ENCODE measurements at regions not wholly inside any gene's neighbourhood (a gene's known extent, or its start where the extent isn't known, plus 50 kb on each side); places are given as distances from the start of the nearest gene placed in this dataset.

DNA sequence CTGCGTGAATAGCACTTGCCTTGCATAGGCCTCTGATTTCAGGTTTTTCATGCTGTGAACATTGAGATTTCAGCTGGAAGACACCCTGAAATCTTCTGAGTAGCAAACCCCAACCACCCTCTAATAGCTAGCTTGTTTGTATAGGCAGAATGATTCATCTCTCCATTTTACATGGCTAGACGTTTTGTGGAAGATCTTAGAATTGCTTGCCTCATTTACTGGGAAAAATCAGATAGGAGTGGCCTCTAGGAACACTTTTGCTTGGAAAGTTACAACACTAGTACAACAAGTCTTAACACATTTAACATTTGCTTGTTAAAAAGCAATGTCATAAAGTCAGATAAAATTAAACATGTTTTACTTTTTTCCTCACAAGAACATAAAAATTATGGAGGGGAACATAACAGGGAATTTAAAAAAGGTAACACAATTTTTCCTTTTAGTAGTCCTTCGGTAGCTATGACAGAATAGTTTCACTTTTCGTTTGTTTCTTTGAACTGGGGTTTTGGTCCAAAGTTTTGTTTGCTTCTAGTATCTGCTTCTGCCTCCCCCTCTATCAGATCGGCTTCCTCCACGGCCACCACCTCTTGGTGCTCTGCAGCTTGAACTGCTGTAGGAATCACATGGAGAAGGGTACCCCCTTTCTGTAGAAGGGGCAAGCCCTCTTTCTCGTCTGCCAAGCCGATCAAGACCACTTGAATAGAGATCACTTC is 102.2 kb upstream of the PTCHD4 start (continued):
- TF ChIP-seq, protein P1, sequence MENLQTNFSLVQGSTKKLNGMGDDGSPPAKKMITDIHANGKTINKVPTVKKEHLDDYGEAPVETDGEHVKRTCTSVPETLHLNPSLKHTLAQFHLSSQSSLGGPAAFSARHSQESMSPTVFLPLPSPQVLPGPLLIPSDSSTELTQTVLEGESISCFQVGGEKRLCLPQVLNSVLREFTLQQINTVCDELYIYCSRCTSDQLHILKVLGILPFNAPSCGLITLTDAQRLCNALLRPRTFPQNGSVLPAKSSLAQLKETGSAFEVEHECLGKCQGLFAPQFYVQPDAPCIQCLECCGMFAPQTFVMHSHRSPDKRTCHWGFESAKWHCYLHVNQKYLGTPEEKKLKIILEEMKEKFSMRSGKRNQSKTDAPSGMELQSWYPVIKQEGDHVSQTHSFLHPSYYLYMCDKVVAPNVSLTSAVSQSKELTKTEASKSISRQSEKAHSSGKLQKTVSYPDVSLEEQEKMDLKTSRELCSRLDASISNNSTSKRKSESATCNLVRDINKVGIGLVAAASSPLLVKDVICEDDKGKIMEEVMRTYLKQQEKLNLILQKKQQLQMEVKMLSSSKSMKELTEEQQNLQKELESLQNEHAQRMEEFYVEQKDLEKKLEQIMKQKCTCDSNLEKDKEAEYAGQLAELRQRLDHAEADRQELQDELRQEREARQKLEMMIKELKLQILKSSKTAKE (CRISPR knock-in tag; IDR thresholded peaks at IDR 0.05; ENCODE audit: borderline replicate concordance) = no peak
- TF ChIP-seq, protein P2, sequence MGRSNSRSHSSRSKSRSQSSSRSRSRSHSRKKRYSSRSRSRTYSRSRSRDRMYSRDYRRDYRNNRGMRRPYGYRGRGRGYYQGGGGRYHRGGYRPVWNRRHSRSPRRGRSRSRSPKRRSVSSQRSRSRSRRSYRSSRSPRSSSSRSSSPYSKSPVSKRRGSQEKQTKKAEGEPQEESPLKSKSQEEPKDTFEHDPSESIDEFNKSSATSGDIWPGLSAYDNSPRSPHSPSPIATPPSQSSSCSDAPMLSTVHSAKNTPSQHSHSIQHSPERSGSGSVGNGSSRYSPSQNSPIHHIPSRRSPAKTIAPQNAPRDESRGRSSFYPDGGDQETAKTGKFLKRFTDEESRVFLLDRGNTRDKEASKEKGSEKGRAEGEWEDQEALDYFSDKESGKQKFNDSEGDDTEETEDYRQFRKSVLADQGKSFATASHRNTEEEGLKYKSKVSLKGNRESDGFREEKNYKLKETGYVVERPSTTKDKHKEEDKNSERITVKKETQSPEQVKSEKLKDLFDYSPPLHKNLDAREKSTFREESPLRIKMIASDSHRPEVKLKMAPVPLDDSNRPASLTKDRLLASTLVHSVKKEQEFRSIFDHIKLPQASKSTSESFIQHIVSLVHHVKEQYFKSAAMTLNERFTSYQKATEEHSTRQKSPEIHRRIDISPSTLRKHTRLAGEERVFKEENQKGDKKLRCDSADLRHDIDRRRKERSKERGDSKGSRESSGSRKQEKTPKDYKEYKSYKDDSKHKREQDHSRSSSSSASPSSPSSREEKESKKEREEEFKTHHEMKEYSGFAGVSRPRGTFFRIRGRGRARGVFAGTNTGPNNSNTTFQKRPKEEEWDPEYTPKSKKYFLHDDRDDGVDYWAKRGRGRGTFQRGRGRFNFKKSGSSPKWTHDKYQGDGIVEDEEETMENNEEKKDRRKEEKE (IDR thresholded peaks at IDR 0.05) = no peak
- TF ChIP-seq, protein P3, sequence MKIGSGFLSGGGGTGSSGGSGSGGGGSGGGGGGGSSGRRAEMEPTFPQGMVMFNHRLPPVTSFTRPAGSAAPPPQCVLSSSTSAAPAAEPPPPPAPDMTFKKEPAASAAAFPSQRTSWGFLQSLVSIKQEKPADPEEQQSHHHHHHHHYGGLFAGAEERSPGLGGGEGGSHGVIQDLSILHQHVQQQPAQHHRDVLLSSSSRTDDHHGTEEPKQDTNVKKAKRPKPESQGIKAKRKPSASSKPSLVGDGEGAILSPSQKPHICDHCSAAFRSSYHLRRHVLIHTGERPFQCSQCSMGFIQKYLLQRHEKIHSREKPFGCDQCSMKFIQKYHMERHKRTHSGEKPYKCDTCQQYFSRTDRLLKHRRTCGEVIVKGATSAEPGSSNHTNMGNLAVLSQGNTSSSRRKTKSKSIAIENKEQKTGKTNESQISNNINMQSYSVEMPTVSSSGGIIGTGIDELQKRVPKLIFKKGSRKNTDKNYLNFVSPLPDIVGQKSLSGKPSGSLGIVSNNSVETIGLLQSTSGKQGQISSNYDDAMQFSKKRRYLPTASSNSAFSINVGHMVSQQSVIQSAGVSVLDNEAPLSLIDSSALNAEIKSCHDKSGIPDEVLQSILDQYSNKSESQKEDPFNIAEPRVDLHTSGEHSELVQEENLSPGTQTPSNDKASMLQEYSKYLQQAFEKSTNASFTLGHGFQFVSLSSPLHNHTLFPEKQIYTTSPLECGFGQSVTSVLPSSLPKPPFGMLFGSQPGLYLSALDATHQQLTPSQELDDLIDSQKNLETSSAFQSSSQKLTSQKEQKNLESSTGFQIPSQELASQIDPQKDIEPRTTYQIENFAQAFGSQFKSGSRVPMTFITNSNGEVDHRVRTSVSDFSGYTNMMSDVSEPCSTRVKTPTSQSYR (CRISPR knock-in tag; IDR thresholded peaks at IDR 0.05; ENCODE audit: borderline replicate concordance) = peak; percentile 40; the same call in 1 of the 2 replicates
- TF ChIP-seq NFIC (IDR thresholded peaks at IDR 0.05; ENCODE audit: low read length) (0 out of 2 replicates have a peak, but pooled peaks have one; percentile 18), MAFK (conservative IDR thresholded peaks at IDR 0.05 in 1 of 2, IDR thresholded peaks at IDR 0.05 in 1 of 2; ENCODE audit: low read length in 2 of 2) (no peak), ASH2L (IDR thresholded peaks at IDR 0.05; ENCODE audit: insufficient read length, low read depth, low read length) (peak; percentile 82), NONO (IDR thresholded peaks at IDR 0.05) (no peak), NONO (CRISPR knock-in tag; conservative IDR thresholded peaks at IDR 0.05) (0 out of 2 replicates have a peak, but pooled peaks have one; percentile 28), SPEN (CRISPR knock-in tag; IDR thresholded peaks at IDR 0.05; ENCODE audit: low read depth) (no peak), EED (CRISPR knock-in tag; IDR thresholded peaks at IDR 0.05) (no peak), ZKSCAN8 (CRISPR knock-in tag; IDR thresholded peaks at IDR 0.05; ENCODE audit: borderline replicate concordance) (no peak), CENPT (CRISPR knock-in tag; IDR thresholded peaks at IDR 0.05; ENCODE audit: low read depth) (no peak), ZNF839 (CRISPR knock-in tag; IDR thresholded peaks at IDR 0.05; ENCODE audit: borderline replicate concordance) (no peak), HNRNPLL (IDR thresholded peaks at IDR 0.05; ENCODE audit: low read depth, low read length, poor library complexity, severe bottlenecking) (no peak), JARID2 (CRISPR knock-in tag; IDR thresholded peaks at IDR 0.05; ENCODE audit: insufficient replicate concordance) (no peak), SIN3A (IDR thresholded peaks at IDR 0.05; ENCODE audit: borderline replicate concordance, low read depth, low read length) (no peak), FOXK1 (CRISPR knock-in tag; IDR thresholded peaks at IDR 0.05; ENCODE audit: borderline replicate concordance, low read depth) (no peak), GTF2F1 (IDR thresholded peaks at IDR 0.05; ENCODE audit: low read length) (no peak)
- TF ChIP-seq, protein P4, sequence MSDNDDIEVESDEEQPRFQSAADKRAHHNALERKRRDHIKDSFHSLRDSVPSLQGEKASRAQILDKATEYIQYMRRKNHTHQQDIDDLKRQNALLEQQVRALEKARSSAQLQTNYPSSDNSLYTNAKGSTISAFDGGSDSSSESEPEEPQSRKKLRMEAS (IDR thresholded peaks at IDR 0.05) = no peak
- TF ChIP-seq, protein P5, sequence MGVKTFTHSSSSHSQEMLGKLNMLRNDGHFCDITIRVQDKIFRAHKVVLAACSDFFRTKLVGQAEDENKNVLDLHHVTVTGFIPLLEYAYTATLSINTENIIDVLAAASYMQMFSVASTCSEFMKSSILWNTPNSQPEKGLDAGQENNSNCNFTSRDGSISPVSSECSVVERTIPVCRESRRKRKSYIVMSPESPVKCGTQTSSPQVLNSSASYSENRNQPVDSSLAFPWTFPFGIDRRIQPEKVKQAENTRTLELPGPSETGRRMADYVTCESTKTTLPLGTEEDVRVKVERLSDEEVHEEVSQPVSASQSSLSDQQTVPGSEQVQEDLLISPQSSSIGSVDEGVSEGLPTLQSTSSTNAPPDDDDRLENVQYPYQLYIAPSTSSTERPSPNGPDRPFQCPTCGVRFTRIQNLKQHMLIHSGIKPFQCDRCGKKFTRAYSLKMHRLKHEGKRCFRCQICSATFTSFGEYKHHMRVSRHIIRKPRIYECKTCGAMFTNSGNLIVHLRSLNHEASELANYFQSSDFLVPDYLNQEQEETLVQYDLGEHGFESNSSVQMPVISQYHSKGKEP (CRISPR knock-in tag; IDR thresholded peaks at IDR 0.05) = no peak
